ENCODE measurements at regions not wholly inside any gene's neighbourhood (a gene's known extent, or its start where the extent isn't known, plus 50 kb on each side); places are given as distances from the start of the nearest gene placed in this dataset.
"Not testable (repeated sequence)": the region's sequence is repeated elsewhere in the genome, so short reads cannot be mapped to it uniquely, and the experiment has no call there.

- Histone ChIP-seq H3K4me1 (no peaks in the 10 kb centered on the region), H3K4me2 (ENCODE audit: low read length) (no peak overlapping the region), H3K9ac (no peak overlapping the region), H3K9me3 (ENCODE audit: control insufficient read depth, low read length) (no peaks in the 10 kb centered on the region), H3K4me3 (ENCODE audit: low read depth, low read length) (no peak overlapping the region), H3K27me3 (ENCODE audit: control insufficient read depth, insufficient read depth, low read length) (no peaks in the 10 kb centered on the region), H3K36me3 (ENCODE audit: control insufficient read depth, insufficient read depth, low read length) (no peaks in the 10 kb centered on the region), H2AFZ (no peak overlapping the region), H3K27ac (no peak overlapping the region), H3K79me2 (no peaks in the 10 kb centered on the region)
- TF ChIP-seq, protein P1, sequence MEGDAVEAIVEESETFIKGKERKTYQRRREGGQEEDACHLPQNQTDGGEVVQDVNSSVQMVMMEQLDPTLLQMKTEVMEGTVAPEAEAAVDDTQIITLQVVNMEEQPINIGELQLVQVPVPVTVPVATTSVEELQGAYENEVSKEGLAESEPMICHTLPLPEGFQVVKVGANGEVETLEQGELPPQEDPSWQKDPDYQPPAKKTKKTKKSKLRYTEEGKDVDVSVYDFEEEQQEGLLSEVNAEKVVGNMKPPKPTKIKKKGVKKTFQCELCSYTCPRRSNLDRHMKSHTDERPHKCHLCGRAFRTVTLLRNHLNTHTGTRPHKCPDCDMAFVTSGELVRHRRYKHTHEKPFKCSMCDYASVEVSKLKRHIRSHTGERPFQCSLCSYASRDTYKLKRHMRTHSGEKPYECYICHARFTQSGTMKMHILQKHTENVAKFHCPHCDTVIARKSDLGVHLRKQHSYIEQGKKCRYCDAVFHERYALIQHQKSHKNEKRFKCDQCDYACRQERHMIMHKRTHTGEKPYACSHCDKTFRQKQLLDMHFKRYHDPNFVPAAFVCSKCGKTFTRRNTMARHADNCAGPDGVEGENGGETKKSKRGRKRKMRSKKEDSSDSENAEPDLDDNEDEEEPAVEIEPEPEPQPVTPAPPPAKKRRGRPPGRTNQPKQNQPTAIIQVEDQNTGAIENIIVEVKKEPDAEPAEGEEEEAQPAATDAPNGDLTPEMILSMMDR (IDR thresholded peaks at IDR 0.05), result no peak
Observed at GRCh38 chr3:65126527-65127410, 439.0 kb upstream of the ADAMTS9 start.

DNA sequence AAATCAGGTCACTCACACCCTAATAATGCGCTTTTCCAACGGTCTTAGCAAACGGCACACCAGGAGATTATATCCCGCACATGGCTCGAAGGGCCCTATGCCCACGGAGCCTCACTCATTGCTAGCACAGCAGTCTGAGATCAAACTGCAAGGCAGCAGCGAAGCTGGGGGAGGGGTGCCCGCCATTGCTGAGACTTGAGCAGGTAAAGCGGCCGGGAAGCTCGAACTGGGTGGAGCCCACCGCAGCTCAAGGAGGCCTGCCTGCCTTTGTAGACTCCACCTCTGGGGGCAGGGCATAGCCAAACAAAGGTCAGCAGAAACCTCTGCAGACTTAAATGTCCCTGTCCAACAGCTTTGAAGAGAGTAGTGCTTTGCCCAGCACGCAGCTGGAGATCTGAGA is 432.4 kb upstream of the ADAMTS9 start:
- not testable (repeated sequence) for H3K9ac ChIP-seq; H3K9me3 ChIP-seq (ENCODE audit: control insufficient read depth, low read length); H3K4me2 ChIP-seq (ENCODE audit: low read length); H3K27me3 ChIP-seq (ENCODE audit: control insufficient read depth, insufficient read depth, low read length); H3K4me3 ChIP-seq (ENCODE audit: low read depth, low read length); H3K27ac ChIP-seq; H2AFZ ChIP-seq; H3K79me2 ChIP-seq; H3K36me3 ChIP-seq (ENCODE audit: control insufficient read depth, insufficient read depth, low read length); H3K4me1 ChIP-seq

DNA sequence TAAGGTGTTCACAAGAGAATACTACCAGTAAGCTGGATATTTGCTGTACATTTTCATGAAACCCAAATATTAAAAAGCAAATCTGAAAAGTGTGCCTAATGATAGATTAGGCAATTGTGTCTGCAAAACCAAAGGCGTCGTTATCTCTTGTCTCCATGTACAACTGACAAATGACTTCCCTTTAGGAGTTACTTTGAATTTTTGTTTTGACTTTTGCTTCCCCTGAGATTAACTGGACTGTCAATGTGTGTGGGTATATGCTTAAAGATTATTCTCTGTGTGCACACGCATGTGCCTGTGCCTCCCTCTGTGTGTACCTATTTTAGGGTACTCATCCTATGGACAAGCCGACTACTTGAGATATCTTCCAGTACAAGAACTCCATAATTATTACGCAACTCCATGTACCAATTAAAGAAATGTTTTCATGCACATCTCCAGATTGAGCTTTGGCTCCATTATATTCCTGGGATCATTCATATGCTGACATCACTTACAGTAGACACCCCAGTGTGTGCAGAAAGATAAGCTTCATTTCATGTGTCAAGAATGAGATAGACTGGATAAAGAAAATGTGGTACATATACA is 431.2 kb upstream of the ADAMTS9 start:
- no peaks in the 10 kb centered on the region for H3K79me2 ChIP-seq
- no peak overlapping the region for H3K27ac ChIP-seq
- no peak overlapping the region for H3K9ac ChIP-seq
- no peaks in the 10 kb centered on the region for H3K36me3 ChIP-seq (ENCODE audit: control insufficient read depth, insufficient read depth, low read length)
- H3K9me3 ChIP-seq (ENCODE audit: control insufficient read depth, low read length), result no peaks in the 10 kb centered on the region
- no peak overlapping the region for H3K4me3 ChIP-seq (ENCODE audit: low read depth, low read length)
- TF ChIP-seq, protein P1 (IDR thresholded peaks at IDR 0.05), result no peak
- H2AFZ ChIP-seq, result no peak overlapping the region
- no peak overlapping the region for H3K4me2 ChIP-seq (ENCODE audit: low read length)
- no peaks in the 10 kb centered on the region for H3K27me3 ChIP-seq (ENCODE audit: control insufficient read depth, insufficient read depth, low read length)
- no peaks in the 10 kb centered on the region for H3K4me1 ChIP-seq

GRCh38 chr3:65114041-65114440 is 426.2 kb upstream of the ADAMTS9 start:
- no peak overlapping the region for H2AFZ ChIP-seq
- no peaks in the 10 kb centered on the region for H3K9me3 ChIP-seq (ENCODE audit: control insufficient read depth, low read length)
- no peak overlapping the region for H3K9ac ChIP-seq
- H3K4me3 ChIP-seq (ENCODE audit: low read depth, low read length), result no peak overlapping the region
- no peaks in the 10 kb centered on the region for H3K36me3 ChIP-seq (ENCODE audit: control insufficient read depth, insufficient read depth, low read length)
- H3K4me1 ChIP-seq, result no peaks in the 10 kb centered on the region
- no peak overlapping the region for H3K4me2 ChIP-seq (ENCODE audit: low read length)
- TF ChIP-seq, protein P1 (IDR thresholded peaks at IDR 0.05), result no peak
- H3K27me3 ChIP-seq (ENCODE audit: control insufficient read depth, insufficient read depth, low read length), result no peaks in the 10 kb centered on the region
- H3K27ac ChIP-seq, result no peak overlapping the region
- no peaks in the 10 kb centered on the region for H3K79me2 ChIP-seq

DNA sequence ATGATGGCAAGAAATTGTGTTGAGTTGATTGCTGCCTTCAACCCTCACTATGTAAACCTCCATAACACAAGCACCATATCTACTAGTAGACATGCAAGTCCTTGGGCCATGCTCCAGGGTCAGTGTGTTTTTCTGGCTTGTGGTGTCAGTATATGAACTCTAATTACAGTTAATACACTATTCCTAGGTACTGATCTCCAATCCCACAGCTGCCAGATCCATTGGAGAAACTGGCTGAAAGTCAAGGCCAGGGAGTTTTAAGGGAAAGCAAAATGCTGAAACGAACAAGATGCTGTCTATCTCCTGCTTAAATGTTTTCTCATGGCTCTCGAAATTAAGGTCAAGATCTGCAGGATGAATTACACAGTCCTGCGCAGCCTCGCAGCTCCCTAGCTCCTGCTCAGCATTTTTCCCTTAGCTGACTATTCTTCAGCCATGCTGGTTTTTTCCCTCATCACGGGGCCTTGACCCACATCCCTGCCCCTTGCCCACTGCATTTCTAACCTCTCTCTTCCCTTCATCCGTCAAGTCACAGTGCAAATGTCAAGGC is 425.0 kb upstream of the ADAMTS9 start:
- no peaks in the 10 kb centered on the region for H3K9me3 ChIP-seq (ENCODE audit: control insufficient read depth, low read length)
- no peak overlapping the region for H3K4me3 ChIP-seq (ENCODE audit: low read depth, low read length)
- no peaks in the 10 kb centered on the region for H3K36me3 ChIP-seq (ENCODE audit: control insufficient read depth, insufficient read depth, low read length)
- H3K4me1 ChIP-seq, result no peaks in the 10 kb centered on the region
- H3K4me2 ChIP-seq (ENCODE audit: low read length), result no peak overlapping the region
- H2AFZ ChIP-seq, result no peak overlapping the region
- H3K27ac ChIP-seq, result no peak overlapping the region
- H3K27me3 ChIP-seq (ENCODE audit: control insufficient read depth, insufficient read depth, low read length), result no peaks in the 10 kb centered on the region
- TF ChIP-seq, protein P1 (IDR thresholded peaks at IDR 0.05), result no peak
- H3K79me2 ChIP-seq, result no peaks in the 10 kb centered on the region
- H3K9ac ChIP-seq, result no peak overlapping the region

Data from parathyroid adenoma (tissue), 2 donors.